Neural cell (in vitro differentiated cells): ENCODE measurements at regions not wholly inside any gene's neighbourhood (a gene's known extent, or its start where the extent isn't known, plus 50 kb on each side); places are given as distances from the start of the nearest gene placed in this dataset.

ENCODE experiments used
- H2AFZ ChIP-seq: fragments of 200-600, 300-800 bp; sonication (generic), shearing (Covaris generic); 2 replicates; pipeline ENCODE4 v1.6.0; 2014; ENCODE audit warnings: low read depth, mild to moderate bottlenecking, antibody characterized with exemption, low read length, moderate library complexity
- H3F3A ChIP-seq: fragments of 200-600 bp; shearing (Covaris generic); 2 replicates; pipeline ENCODE4 v1.6.1; 2016; ENCODE audit warnings: mild to moderate bottlenecking, moderate library complexity, mixed read lengths, antibody characterized with exemption, low read length; ENCODE audit not compliant: insufficient read depth, poor library complexity, severe bottlenecking
- H3K27ac ChIP-seq: fragments of 200-600, 300-800 bp; sonication (generic), shearing (Covaris generic); 2 replicates; pipeline ENCODE4 v1.5.1; 2014; ENCODE audit warnings: mild to moderate bottlenecking, low read length, moderate library complexity
- H3K27me3 ChIP-seq: fragments of 300-800, 200-600 bp; sonication (generic), shearing (Covaris generic); 2 replicates; pipeline ENCODE4 v1.6.0; 2014; ENCODE audit warnings: mild to moderate bottlenecking, low read depth, low read length, moderate library complexity; ENCODE audit not compliant: insufficient read depth
- H3K36me3 ChIP-seq: fragments of 300-800, 200-600 bp; sonication (generic), shearing (Covaris generic); 2 replicates; pipeline ENCODE4 v1.5.1; 2014; ENCODE audit warnings: mild to moderate bottlenecking, antibody characterized with exemption, low read length, moderate library complexity; ENCODE audit not compliant: insufficient read depth
- H3K4me2 ChIP-seq: fragments of 300-800, 200-600 bp; sonication (generic), shearing (Covaris generic); 2 replicates; pipeline ENCODE4 v1.6.0; 2014; ENCODE audit warnings: mild to moderate bottlenecking, low read length
- H3K4me3 ChIP-seq: fragments of 300-800, 200-600 bp; sonication (generic), shearing (Covaris generic); 2 replicates; pipeline ENCODE4 v1.5.1; 2014; ENCODE audit warnings: mild to moderate bottlenecking, low read length, moderate library complexity
- H3K79me2 ChIP-seq: fragments of 200-600 bp; shearing (Covaris generic); replicated peaks from 2 replicates; pipeline ENCODE4 v1.6.0; 2014; ENCODE audit warnings: mild to moderate bottlenecking, low read length, moderate library complexity; ENCODE audit not compliant: insufficient read depth
- H3K9ac ChIP-seq: fragments of 300-800, 200-600 bp; sonication (generic), shearing (Covaris generic); 2 replicates; pipeline ENCODE4 v1.6.1; 2016; ENCODE audit warnings: mild to moderate bottlenecking, low read length, mixed read lengths
- H3K9me2 ChIP-seq: fragments of 200-600 bp; shearing (Covaris generic); 2 replicates; pipeline ENCODE4 v1.6.1; 2016; ENCODE audit warnings: mild to moderate bottlenecking, low read length, mixed read lengths; ENCODE audit not compliant: insufficient read depth
- H3K9me3 ChIP-seq: fragments of 200-600, 300-800 bp; sonication (generic), shearing (Covaris generic); 2 replicates; pipeline ENCODE4 v1.6.1; 2016; ENCODE audit warnings: mild to moderate bottlenecking, mixed run types, low read length, moderate library complexity, mixed read lengths
- H4K20me1 ChIP-seq: fragments of 200-600 bp; shearing (Covaris generic); 2 replicates; pipeline ENCODE4 v1.6.1; 2016; ENCODE audit warnings: mild to moderate bottlenecking, mixed run types; ENCODE audit not compliant: insufficient read depth
- EP300 ChIP-seq: fragments of 450-650 bp; conservative IDR thresholded peaks from 2 replicates; pipeline ENCODE4 v1.6.1; 2014; ENCODE audit warnings: antibody characterized with exemption, mild to moderate bottlenecking, moderate library complexity; ENCODE audit not compliant: poor library complexity, severe bottlenecking
- EZH2 ChIP-seq: fragments of 200-600, 300-800 bp; shearing (Covaris generic), sonication (generic); IDR thresholded peaks from 2 replicates; pipeline ENCODE4 v1.6.1; 2014; ENCODE audit warnings: antibody characterized with exemption, low read length, borderline replicate concordance, mild to moderate bottlenecking; ENCODE audit not compliant: insufficient read depth, poor library complexity, severe bottlenecking
- MXI1 ChIP-seq: fragments of 450-650 bp; conservative IDR thresholded peaks from 2 replicates; pipeline ENCODE4 v1.6.1; 2014; ENCODE audit warnings: antibody characterized with exemption, mild to moderate bottlenecking; ENCODE audit not compliant: poor library complexity, severe bottlenecking
- POLR2AphosphoS5 ChIP-seq: IDR thresholded peaks from 2 replicates; pipeline ENCODE4 v1.6.1; 2012
- RAD21 ChIP-seq: fragments of 450-650 bp; conservative IDR thresholded peaks from 2 replicates; pipeline ENCODE4 v1.6.1; 2014; ENCODE audit warnings: antibody characterized with exemption, mild to moderate bottlenecking, moderate library complexity
- SMC3 ChIP-seq: fragments of 450-650 bp; conservative IDR thresholded peaks from 2 replicates; pipeline ENCODE4 v1.6.1; 2014; ENCODE audit warnings: antibody characterized with exemption, mild to moderate bottlenecking, moderate library complexity; ENCODE audit not compliant: poor library complexity
- TAF1 ChIP-seq: IDR thresholded peaks from 2 replicates; pipeline ENCODE4 v1.6.1; 2012; ENCODE audit warnings: low read depth
- TF ChIP-seq, protein P1 (sequence below): IDR thresholded peaks from 2 replicates; pipeline ENCODE4 v1.6.1; 2012; ENCODE audit warnings: borderline replicate concordance
- TF ChIP-seq, protein P2 (sequence below): fragments of 450-650 bp; IDR thresholded peaks from 2 replicates; pipeline ENCODE4 v1.5.1; 2014; ENCODE audit warnings: antibody characterized with exemption, mild to moderate bottlenecking, moderate library complexity; ENCODE audit not compliant: poor library complexity, severe bottlenecking

DNA sequence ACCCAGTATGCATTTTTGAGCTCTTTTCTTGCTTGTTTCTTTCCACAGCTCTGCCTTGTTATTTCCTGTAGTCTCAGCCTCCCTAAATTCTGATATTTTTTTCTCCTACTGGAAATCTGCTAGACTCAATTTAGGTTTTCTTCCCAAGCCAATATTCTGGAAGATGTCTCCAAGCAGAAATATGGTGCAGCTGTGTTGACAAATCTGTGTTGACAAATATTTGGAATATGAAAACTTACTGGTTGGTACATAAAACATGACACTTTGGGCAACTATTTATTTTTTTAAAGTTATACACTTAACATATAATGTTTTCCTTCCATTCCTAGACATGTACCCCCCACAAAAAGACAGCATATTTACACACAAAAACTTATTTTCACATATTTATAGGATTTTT, 1048.4 kb downstream of the NCAM2 start:
- Histone ChIP-seq H3K27me3 (no peaks in the 10 kb centered on the region), H3K9me2 (no peaks in the 10 kb centered on the region), H3K79me2 (no peaks in the 10 kb centered on the region), H3K4me2 (no peak overlapping the region), H3K9ac (no peak overlapping the region), H3K9me3 (no peaks in the 10 kb centered on the region), H3K4me3 (no peak overlapping the region), H3K27ac (no peak overlapping the region), H2AFZ (no peak overlapping the region), H3F3A (no peaks in the 10 kb centered on the region), H4K20me1 (no peaks in the 10 kb centered on the region), H3K36me3 (no peaks in the 10 kb centered on the region)
- TF ChIP-seq, protein P1, sequence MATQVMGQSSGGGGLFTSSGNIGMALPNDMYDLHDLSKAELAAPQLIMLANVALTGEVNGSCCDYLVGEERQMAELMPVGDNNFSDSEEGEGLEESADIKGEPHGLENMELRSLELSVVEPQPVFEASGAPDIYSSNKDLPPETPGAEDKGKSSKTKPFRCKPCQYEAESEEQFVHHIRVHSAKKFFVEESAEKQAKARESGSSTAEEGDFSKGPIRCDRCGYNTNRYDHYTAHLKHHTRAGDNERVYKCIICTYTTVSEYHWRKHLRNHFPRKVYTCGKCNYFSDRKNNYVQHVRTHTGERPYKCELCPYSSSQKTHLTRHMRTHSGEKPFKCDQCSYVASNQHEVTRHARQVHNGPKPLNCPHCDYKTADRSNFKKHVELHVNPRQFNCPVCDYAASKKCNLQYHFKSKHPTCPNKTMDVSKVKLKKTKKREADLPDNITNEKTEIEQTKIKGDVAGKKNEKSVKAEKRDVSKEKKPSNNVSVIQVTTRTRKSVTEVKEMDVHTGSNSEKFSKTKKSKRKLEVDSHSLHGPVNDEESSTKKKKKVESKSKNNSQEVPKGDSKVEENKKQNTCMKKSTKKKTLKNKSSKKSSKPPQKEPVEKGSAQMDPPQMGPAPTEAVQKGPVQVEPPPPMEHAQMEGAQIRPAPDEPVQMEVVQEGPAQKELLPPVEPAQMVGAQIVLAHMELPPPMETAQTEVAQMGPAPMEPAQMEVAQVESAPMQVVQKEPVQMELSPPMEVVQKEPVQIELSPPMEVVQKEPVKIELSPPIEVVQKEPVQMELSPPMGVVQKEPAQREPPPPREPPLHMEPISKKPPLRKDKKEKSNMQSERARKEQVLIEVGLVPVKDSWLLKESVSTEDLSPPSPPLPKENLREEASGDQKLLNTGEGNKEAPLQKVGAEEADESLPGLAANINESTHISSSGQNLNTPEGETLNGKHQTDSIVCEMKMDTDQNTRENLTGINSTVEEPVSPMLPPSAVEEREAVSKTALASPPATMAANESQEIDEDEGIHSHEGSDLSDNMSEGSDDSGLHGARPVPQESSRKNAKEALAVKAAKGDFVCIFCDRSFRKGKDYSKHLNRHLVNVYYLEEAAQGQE = no peak
- no peak for TF ChIP-seq RAD21
- TF ChIP-seq EP300 = no peak
- no peak for TF ChIP-seq MXI1
- TF ChIP-seq, protein P2, sequence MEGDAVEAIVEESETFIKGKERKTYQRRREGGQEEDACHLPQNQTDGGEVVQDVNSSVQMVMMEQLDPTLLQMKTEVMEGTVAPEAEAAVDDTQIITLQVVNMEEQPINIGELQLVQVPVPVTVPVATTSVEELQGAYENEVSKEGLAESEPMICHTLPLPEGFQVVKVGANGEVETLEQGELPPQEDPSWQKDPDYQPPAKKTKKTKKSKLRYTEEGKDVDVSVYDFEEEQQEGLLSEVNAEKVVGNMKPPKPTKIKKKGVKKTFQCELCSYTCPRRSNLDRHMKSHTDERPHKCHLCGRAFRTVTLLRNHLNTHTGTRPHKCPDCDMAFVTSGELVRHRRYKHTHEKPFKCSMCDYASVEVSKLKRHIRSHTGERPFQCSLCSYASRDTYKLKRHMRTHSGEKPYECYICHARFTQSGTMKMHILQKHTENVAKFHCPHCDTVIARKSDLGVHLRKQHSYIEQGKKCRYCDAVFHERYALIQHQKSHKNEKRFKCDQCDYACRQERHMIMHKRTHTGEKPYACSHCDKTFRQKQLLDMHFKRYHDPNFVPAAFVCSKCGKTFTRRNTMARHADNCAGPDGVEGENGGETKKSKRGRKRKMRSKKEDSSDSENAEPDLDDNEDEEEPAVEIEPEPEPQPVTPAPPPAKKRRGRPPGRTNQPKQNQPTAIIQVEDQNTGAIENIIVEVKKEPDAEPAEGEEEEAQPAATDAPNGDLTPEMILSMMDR = no peak

DNA sequence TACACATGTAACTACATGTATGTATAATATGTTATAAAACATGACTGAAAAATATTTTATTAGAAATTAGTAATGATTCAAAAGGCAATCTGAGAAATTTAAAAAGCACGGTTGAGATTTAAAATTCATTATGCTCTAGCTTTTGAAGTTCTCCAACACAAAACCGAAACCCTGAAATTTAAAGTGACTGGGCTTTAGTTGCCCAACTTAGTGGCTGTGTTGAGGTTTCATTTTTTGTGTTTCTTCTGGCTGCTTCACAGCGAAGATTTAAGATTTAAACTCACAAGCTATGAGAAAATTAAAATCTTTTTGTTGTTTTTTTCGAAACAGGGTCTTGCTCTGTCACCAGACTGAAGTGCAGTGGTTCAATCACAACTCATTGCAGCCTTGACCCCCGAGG, 1058.7 kb downstream of the NCAM2 start:
- Histone ChIP-seq H3K79me2 (no peaks in the 10 kb centered on the region), H3F3A (no peaks in the 10 kb centered on the region), H3K27ac (no peak overlapping the region), H3K4me3 (no peak overlapping the region), H3K9me2 (no peaks in the 10 kb centered on the region), H3K4me2 (no peak overlapping the region), H2AFZ (no peak overlapping the region), H3K9me3 (no peaks in the 10 kb centered on the region), H4K20me1 (no peaks in the 10 kb centered on the region), H3K27me3 (no peaks in the 10 kb centered on the region), H3K36me3 (no peaks in the 10 kb centered on the region), H3K9ac (no peak overlapping the region)
- TF ChIP-seq EP300 (no peak), MXI1 (no peak), RAD21 (no peak)

DNA sequence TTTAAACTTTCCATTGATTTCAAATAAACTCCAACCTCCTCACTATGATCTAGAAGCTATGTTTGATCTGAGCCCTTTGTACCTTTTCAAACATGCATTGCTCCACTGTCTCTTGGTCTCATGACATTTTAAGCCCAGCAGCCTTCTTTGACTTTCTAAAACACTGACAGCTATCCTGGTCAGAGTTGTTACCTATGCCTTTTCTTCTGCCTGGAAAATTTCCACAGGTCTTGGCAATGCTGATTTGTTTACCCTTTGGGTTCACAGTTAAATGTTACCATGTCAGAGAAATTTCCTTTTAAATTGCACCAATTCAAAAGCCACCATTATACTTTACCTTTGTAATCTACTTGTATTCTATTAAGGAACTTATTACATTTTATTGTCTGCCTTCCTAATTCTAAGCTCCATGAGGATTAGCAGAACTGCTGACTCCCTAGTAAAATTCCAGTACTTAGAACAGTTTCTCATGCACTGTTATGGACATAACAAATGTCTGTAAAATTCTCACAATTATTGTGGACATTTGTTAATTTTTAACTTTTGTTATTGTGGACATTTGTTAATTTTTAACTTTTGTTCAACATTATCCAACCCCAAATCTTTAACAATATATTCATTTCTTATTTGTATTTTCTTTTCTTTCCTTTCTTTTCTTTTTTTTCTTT, 1064.4 kb downstream of the NCAM2 start:
- H3K9ac ChIP-seq = no peak overlapping the region
- no peak overlapping the region for H3K4me3 ChIP-seq
- H3K79me2 ChIP-seq = no peaks in the 10 kb centered on the region
- H4K20me1 ChIP-seq = no peaks in the 10 kb centered on the region
- no peaks in the 10 kb centered on the region for H3K9me2 ChIP-seq
- H3K4me2 ChIP-seq = no peak overlapping the region
- no peak overlapping the region for H3K27ac ChIP-seq
- H3K9me3 ChIP-seq = no peaks in the 10 kb centered on the region
- no peaks in the 10 kb centered on the region for H3F3A ChIP-seq
- no peak for TF ChIP-seq TAF1
- TF ChIP-seq, protein P1 = no peak
- no peak for TF ChIP-seq MXI1
- TF ChIP-seq, protein P2 = no peak
- no peak for TF ChIP-seq SMC3
- no peak for TF ChIP-seq POLR2AphosphoS5
- TF ChIP-seq EZH2 = no peak
- TF ChIP-seq EP300 = no peak
- H3K36me3 ChIP-seq = no peaks in the 10 kb centered on the region
- no peaks in the 10 kb centered on the region for H3K27me3 ChIP-seq
- no peak overlapping the region for H2AFZ ChIP-seq
